GM19438 (cell line): ENCODE measurements at regions not wholly inside any gene's neighbourhood (a gene's known extent, or its start where the extent isn't known, plus 50 kb on each side); places are given as distances from the start of the nearest gene placed in this dataset.

Experiments
- ATAC-seq: cut with Tn5 transposase; IDR thresholded peaks from one replicate; pipeline ENCODE4 v1.9.1; 2021; ENCODE audit warnings: low read depth; ENCODE audit not compliant: unreplicated experiment

DNA sequence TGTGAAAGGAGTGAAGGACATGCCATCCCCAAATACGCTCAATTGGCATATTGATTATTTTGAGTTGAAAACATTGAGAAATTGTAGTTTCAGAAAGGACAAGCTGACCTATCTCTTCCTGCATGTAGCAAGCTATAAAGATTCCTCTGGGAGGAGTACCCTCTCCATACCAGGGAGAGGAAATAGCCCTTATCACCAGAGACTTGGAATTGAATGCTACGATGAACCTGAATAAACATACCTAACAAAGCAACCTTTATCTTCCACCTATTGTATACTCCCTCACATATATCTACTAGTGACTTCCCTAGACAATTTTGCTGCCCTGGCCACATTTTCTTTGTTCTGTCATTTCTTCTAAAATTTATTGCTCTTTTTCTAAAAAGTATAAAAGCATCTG lies 150.2 kb upstream of the EEPD1 start:
- ATAC-seq, result no peak

DNA sequence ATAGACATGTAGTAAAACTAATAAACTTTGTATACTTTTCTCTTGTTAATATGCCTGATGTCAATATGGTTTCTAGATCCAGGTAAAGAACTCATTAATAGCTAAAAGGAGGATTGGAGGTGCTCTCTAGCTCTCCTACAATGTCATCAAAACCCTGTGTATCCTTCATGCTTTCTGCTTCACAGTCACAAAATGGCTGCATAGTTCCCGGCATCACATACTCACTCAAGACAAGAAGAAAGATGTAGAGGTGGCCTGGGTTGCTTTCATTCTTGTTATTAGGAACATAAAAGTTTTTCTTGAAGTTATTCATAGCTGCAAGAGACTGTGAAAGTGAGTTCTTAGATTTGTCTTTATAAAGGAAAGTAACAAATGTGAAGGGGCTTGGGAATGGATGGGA lies 149.7 kb upstream of the EEPD1 start:
- ATAC-seq, result no peak

DNA sequence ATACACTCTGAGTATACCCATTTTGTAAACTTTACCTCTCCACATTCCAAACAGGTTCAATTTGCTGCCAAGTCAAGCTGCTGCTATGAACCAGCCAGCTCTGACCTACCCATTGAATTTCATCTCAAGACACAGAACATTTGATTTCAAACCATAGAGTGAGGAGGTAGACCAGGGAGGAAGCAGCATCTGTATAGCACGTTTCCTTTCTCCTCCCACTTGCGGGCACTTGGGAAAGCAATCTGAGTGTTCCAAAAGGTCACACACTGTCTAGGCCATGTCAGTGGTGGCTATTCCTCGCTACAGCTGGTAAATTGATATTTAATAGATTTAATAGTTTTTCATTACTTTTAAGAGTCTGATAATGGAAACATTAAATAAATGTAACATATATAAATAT lies 147.8 kb upstream of the EEPD1 start:
- no peak for ATAC-seq

DNA sequence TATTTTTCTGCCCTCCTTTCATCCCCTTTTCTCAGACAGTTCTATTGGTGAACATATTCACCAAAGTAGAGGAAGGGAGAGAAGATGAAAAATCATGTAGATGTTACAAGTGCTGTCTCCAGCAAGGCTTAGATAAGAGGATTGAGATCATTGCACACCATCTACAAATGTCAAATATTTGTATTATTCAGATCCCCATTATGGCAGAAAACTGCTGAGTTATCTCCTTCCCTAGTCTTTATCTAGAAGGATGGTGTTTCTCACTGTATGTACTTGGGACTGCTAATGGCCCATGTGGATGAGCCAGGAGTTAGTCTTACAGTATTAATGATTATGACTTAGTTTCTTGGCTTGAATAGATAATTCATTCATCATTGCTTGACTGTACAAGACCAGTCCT lies 147.2 kb upstream of the EEPD1 start:
- ATAC-seq, result no peak

DNA sequence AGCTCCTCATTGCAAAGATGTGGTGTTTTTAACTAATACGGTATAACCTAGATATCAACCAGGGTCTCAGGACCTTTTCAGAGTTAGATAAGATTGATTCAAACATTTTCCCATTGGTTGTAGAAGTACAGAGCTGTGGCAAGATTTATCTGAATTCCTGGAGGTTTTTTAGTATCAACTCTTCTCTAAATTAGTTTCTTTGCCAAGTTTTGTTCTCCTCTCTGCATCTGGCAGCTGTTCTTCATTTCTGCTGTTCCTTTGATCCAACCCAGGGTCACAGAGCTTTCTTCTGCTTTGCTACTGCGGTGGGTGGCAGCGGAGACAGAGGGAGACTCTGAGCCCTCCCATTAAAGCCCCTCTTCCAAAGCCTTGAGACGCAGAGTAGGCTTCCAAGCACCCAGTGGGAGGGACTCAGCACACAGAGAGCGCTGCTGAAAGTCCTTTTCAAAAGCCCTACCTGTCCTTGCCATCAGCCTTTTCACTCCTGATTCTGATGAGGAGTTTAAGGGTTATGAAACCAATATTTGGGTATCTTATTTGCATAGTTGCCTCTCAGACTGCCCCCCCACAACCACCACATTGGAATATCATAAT lies 146.3 kb upstream of the EEPD1 start:
- no peak for ATAC-seq

DNA sequence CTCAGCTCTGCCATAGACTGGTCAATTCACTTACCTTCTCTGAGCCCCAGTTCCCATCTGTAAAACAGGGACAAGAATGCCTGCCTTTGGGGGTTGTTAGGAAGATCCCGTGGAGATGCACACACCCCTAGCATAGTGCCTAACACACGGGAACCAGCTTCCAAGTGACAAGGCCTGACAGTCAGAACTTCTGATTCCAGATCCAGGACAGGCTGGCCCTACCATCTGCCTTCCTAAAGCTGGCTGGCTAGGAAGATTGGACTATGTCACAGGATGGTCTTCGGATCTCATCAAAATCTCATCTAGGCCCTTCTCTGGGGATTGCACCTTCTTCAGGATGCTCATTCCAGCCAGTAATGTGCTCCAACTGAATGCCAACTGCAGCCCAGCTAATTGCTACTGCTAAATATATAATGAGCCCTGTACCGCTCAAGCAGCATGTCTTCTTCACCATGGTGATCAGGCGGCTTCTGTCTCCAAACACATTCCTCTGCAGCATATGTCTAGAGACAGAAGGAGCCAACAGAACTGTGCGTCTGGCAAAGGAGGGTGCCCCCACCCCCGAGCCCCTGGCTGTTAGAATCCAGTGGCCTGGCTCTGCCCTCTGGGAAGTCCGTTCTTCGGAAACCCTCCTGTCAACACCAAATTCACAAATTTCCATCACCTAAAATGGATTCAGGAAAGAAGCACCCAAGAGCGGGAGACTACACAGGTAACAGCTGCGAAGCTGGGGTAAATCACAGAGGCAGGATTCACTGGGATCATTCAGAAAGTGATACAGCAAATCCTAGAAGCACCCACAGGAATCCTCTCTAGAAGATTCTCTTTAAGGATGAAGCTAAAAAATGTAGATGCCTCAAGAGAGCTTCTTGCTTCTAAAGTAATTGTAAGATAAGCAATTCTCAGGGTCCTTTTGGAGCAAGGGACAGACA lies 142.1 kb upstream of the EEPD1 start:
- no peak for ATAC-seq

DNA sequence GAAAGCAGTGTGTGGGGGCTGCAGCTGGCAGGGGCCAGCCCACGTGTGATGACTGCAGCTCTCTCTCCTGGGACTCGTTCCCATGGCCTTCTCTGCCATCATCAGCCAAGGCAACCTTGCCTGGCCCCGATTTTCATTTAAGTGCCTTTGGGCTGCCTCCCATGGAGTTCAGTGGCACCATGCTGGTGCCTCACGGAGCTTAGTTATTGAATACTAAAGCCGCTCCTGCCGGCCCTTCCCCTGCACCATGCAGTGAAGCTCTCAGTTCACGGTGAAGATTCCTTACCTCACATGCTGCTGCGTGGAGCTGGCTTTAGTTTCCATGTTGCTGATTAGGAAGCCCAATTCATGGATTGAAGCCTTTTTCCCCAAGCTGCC lies 141.5 kb upstream of the EEPD1 start:
- ATAC-seq, result no peak

DNA sequence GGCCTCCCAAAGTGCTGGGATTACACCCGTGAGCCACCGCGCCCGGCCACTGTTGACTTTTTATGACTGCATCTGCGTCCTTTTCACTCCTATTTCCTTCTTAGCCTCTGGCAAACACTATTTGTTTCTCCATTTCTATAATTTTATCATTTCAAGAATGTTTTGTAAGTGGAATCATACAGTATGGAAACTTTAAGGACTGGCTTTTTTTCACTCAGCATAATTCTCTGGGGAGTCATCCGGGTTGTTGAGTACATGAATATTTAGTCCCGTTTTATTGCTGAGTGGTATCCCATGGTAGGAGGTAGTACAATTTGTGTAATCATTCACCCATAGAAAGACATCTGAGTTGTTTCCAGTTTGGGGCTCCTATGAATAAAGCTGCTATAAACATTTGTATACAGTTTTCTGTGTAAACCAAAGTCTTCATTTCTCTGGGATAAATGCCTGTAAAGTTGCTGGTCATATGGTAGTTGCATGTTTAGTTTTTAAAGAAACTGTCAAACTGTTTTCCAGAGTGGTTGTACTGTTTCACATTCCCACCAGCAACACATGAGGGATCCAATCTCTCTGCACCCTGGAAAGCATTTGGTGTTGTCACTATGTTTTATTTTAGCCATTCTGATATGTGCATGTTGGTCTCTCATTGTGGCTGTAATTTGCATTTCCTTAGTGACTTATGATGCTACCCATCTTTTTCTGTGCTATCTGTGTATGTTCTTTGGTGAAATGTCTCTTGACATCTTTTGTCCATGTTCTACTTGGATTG lies 139.6 kb upstream of the EEPD1 start:
- no peak for ATAC-seq

DNA sequence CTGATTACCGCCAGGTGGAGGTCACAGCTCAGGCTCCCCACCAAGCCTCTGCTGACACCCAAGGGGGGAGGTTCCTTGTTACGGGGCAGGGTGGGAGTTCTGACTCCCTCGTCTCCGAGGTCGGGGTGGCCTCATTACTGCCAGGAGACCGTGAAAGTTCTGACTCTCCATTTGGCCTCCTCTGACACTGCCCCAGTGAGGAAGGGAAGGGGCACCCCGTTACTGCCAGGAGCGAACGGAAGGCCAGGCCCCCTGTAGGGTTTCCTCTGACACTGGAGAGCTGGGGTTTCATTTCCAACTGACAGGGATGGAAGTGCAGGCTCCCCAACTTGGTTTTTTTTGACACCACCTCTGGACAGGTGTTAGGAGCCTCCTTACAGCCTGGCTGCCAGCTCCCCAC lies 138.1 kb upstream of the EEPD1 start:
- no peak for ATAC-seq

DNA sequence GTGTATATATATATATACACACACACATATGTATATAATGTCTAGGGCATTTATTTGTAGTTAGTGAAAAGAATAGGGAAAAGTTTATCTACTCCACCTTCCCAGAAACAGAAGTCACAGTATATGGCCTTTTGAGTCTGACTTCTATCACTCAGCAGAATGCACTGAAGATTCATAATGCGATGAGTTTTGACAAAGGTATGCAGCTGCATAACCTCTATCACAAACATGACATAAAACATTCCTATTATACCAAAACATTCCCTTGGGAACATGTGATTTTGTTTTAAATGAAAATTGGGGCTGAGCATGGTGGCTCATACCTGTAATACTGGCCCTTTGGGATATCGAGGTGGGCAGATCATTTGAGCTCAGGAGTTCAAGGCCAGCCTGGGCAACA lies 137.3 kb upstream of the EEPD1 start:
- ATAC-seq, result no peak

DNA sequence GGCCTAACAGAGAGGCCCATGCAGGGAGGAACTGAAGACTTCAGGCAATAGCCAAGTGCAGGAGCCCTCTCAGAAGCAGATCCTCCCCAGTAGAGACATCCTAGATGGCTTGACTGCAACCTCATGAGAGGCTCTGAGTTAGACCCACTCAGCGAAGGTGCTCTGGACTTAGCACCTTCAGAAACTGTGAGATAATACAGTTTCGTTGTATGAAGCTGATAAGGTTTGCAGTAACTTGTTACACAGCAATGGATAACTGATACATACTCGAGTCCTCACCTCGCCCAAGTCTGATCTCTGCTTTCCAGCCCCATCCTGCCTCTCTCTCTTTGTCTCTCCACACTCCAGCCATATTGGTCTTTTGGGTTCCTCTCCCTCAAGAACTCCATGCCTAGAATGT lies 136.4 kb upstream of the EEPD1 start:
- no peak for ATAC-seq

DNA sequence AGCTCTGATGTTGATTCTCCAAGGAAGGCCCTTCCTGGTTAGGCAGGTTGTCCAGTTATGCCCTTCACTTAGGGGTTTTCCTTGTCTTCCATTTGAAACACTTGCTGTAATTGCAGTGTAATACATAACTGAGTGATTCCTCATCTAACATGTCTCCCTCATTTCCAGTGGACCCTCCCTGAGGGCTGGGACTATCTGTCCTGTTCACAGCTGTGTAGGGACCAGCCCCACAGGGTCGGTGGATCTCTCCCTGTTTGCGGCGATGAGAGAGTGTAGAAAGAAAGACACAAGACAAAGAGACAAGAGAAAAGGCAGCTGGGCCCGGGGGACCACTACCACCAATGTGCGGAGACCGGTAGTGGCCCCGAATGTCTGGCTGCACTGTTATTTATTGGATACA lies 135.9 kb upstream of the EEPD1 start:
- no peak for ATAC-seq

DNA sequence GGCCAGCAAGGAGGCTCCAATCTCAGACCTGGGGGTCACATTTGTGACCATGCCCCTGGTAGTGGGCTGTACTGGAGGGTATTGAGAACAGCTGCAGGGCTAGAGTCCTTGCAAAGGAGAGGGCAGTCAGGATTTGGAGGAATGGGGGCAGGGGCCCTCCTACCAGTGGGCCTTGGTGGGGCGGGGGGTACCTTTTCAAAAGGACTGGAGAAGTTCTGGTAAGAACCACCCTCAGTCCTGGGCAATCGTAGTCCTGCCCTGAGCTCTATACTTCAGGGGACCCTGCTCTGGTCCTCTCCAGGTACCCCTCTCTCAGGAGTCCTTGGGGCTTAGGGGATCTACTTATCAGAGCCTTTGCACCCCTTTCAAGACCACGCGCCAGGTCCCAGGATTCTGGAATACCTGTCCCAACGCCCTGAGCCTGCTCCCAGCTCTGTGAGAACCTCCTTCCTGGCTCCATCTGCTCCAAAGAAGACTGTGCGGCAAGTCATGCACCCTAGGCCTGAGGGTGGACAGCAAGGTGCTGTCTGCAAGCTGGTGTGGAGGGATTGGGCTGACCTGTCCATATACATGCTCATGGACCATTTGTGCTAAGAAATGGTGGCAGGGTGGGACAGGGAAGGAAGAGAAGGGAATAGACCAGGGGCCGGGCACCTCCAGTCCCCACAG lies 134.1 kb upstream of the EEPD1 start:
- no peak for ATAC-seq

DNA sequence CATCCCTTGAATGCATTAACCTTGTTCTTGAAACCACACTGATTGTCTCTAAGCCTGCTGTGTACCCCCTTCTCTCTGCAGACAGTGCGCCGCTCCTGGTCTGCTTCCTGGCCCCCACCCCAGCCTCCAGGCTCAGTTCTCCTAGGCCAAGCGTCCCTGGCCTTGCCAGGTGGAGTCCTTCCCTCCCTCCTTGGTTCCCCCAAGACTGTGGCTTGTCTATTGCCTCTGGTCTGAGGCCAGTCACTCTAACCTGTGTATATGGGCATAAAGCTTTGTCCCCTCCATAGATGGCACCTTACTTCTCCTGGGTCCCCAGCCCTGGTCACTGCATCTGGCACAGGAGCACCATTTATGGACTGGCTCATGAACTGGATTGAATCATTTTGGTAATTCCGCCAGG lies 133.5 kb upstream of the EEPD1 start:
- ATAC-seq, result no peak

DNA sequence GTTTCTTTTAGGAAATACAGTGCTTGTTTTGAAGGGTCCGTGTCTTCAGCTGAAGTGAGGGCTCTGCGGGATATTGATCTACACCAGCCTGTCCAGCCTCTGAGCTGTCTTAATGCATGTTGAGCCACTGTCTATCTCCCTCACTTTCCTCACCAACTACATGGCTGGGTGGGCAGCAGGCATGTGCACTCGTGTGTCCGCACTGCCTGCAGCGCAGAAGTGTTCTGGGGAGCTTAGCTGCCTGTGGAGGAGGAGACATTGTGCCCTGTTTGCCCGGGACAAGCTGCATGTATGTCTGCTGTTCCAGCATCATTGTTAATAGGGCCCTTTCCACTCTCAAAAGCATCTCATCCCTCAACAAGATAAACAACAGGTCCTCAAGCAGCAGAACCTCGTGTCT lies 133.1 kb upstream of the EEPD1 start:
- no peak for ATAC-seq

DNA sequence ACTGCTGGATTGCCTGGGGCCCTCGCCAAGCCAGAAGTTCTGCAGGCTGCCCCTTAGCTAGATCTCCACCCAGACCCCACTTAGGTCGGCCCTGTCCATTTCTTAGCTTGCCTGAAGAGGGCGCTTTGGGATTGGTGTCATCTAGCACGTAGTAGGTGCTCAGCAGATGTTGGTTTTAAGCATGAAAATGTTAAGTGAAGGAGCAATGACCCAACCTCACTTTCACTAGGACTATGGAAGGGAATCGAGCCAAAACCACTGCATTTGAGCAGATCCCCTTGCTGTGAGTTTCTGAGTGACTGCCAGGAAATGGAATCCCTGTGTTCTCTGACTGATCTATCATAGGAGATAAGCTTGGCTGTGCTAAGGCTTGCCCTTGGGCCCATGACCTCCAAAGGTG lies 131.7 kb upstream of the EEPD1 start:
- no peak for ATAC-seq

DNA sequence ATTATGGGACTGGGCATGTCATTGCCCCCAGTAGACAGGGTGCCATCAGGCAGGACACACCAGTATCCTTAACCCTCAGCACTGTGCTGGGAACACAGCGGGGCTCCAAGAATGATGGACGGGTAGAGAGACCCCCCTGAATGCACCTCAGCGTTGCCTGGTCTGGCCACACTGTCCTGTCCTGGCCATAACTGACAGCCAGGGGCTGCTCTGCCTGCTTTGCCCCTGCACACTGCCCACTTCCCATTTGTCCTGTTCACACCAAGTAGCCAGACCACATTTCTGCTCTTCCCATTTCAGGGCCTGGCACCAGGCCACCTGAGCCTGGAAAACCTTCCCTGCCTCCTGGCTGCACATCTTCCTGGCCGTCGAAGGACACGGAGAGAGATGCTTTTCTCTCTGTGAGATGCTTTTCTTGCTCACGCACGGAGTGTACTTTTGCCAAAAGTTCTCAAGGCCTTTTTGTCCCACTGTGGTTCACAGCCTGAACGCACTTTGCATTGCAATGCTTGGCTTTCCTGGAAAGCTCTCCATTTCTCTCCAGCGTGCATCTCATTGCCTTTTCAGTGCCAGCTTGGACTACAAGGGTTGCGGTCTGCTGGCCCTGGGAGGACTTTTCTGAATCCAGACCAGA lies 131.0 kb upstream of the EEPD1 start:
- ATAC-seq, result no peak

DNA sequence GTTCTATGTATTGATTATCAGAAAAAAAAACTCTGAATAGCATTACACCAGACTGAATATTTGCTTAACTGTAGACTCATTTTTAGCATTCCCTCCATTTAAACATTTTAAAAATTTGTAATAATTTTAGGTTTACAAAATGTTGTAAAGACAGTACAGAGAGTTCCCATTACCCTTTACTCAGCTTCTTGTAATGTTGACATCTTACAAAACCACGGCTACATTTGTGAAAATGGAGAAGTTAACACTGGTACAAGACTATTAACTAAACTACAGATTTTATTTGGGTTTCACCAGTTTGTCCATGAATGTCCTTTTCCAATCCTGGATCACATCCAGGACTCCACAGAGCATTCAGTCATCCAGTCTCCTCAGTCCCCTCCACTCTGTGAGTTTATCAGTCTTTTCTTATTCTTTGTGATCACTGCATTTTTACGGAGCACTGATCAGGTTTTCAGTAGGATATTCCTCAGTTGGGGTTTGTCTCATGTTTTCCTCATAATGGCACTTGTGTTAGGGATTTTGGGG lies 130.0 kb upstream of the EEPD1 start:
- no peak for ATAC-seq

DNA sequence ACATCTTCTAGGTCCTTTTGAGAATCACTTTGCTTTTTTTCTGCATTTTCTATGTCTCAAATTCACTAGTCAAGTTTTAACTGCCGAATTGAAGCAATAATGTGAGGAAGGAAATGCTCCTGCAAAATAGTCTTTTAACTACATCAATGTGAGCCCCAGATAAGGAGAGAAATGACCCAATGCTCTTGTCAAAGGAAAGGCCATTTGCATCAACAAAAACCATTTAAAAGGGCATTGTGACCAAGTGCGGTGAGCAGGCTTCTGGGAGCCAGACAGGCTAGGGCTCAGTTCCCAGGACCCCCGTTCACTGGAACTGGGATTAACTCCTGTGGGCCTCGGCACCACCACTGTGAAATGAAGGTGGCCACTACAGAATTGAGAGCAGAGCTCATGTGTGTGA lies 127.9 kb upstream of the EEPD1 start:
- ATAC-seq, result no peak

DNA sequence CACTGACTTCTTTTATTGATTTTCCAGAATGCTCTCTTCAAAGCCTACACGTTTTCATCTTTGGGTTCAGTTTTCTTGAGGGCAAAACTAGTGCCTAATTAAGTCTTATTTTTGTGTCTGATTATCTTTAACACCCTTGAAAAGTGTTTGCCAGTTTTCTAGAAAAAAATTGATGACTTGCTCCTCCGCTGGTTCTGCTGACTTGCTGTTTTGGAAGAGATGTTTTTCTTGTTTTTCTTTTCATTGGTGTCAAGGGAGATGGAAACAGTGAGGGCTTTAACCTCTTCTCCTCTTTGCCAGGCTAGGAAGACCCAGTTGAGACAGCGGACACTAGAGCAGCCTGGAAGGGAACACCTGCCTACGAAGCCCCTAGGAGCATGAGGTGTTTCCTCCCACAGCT lies 123.7 kb upstream of the EEPD1 start:
- no peak for ATAC-seq
